CD4-positive, alpha-beta T cell (primary cell): ENCODE measurements at regions not wholly inside any gene's neighbourhood (a gene's known extent, or its start where the extent isn't known, plus 50 kb on each side); places are given as distances from the start of the nearest gene placed in this dataset.

Experiments
- ATAC-seq: fragments of 200-7000 bp; cut with Tn5 transposase; one replicate; pipeline ENCODE4 v1.10.0; 2022; ENCODE audit warnings: mild to moderate bottlenecking; ENCODE audit not compliant: poor library complexity
- CTCF ChIA-PET: fragments of 350-600 bp; sonication (Branson Sonifier 250); formaldehyde crosslinking; loops from one replicate; lab custom pipeline; 2021; ENCODE audit warnings: antibody characterized with exemption, inconsistent platforms; lab: Charles Lee
- POLR2A ChIA-PET: fragments of 350-600 bp; sonication (Branson Sonifier 250); formaldehyde crosslinking; loops from one replicate; lab custom pipeline; 2021; ENCODE audit warnings: antibody characterized with exemption, inconsistent platforms; lab: Charles Lee
- DNase-seq, 14 experiments: peaks; one replicate each; pipeline ENCODE4 v3.0.0-alpha.2; 2013 to 2020; ENCODE audit warnings: mixed read lengths in 2 of 14
- H3K27ac ChIP-seq, 2 donors: one replicate each; pipeline versions ENCODE4 v1.5.1 to v1.7.0; 2013; ENCODE audit warnings: low read length in 2 of 2, low read depth in 1 of 2, mild to moderate bottlenecking in 1 of 2
- H3K27me3 ChIP-seq, 2 experiments: 1 replicate in 1 of 2; 2 replicates in 1 of 2; pipeline versions ENCODE4 v1.6.1 to v1.7.0; 2013; ENCODE audit warnings: low read length in 2 of 2, control low read depth in 1 of 2, mild to moderate bottlenecking in 1 of 2, moderate library complexity in 1 of 2; ENCODE audit not compliant: insufficient read depth in 2 of 2, control insufficient read depth in 1 of 2
- H3K36me3 ChIP-seq: one replicate; pipeline ENCODE4 v1.6.1; 2013; ENCODE audit warnings: low read length, control low read depth; ENCODE audit not compliant: insufficient read depth
- H3K4me1 ChIP-seq: one replicate; pipeline ENCODE4 v1.6.1; 2013; ENCODE audit warnings: low read length, control low read depth; ENCODE audit not compliant: insufficient read depth
- H3K4me3 ChIP-seq: one replicate; pipeline ENCODE4 v1.5.1; 2013; ENCODE audit warnings: mild to moderate bottlenecking, low read length, moderate library complexity
- H3K9me3 ChIP-seq, 2 experiments: 1 replicate in 1 of 2; 2 replicates in 1 of 2; pipeline versions ENCODE4 v1.6.1 to v1.7.0; 2013; ENCODE audit warnings: low read length in 2 of 2, mild to moderate bottlenecking in 2 of 2, control low read depth in 1 of 2, moderate library complexity in 1 of 2; ENCODE audit not compliant: control insufficient read depth in 1 of 2, insufficient read depth in 1 of 2
- H3K27ac Mint-ChIP-seq: one replicate; pipeline ENCODE4 v1.8.0; 2020; ENCODE audit warnings: mixed read lengths
- H3K27me3 Mint-ChIP-seq: one replicate; pipeline ENCODE4 v1.8.0; 2021; ENCODE audit warnings: mixed read lengths
- H3K36me3 Mint-ChIP-seq: one replicate; pipeline ENCODE4 v1.8.0; 2021; ENCODE audit warnings: low read depth, mixed read lengths
- H3K4me1 Mint-ChIP-seq: one replicate; pipeline ENCODE4 v1.8.0; 2021; ENCODE audit warnings: low read depth, mixed read lengths
- H3K4me3 Mint-ChIP-seq: one replicate; pipeline ENCODE4 v1.8.0; 2020; ENCODE audit warnings: mild to moderate bottlenecking, mixed read lengths
- H3K9me3 Mint-ChIP-seq: one replicate; pipeline ENCODE4 v1.8.0; 2020; ENCODE audit warnings: mixed read lengths
- intact Hi-C, 2 experiments: fragments of 100-400 bp; cut with DNase I in 1 of 2; cut with micrococcal nuclease in 1 of 2; formaldehyde crosslinking; loops; one replicate each; pipeline versions ENCODE4 v1.15.1 to v1.9.0; 2023 to 2025; cut with DNase I, micrococcal nuclease
- TF ChIP-seq, protein P1 (sequence below): fragments of 200-600 bp; IDR thresholded peaks from one replicate; pipeline ENCODE4 v1.8.0; 2022; ENCODE audit warnings: antibody characterized with exemption, mild to moderate bottlenecking

DNA sequence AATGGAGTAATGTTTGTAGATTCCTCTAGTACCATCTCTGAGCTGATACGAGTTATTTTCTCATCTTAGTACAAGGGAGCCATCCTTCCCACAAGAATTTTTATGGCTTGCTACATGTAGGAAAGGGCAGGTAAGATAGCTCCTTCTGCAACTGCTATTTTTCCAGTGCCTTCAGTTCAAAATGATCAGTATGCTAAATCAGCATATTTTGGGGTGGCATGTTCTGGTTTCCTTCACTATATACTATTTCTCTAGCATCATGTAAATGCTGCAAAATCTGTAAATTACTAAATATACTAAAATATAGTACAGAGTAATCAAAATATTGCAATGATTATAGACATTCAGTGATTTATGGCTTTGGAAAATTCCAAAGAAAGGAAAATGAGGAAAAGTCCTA, 1230.0 kb upstream of the CHAC2 start:
- CTCF ChIA-PET = no interaction called here
- H3K9me3 ChIP-seq = no peaks in the 10 kb centered on the region
- no peaks in the 10 kb centered on the region for H3K36me3 ChIP-seq
- Mint-ChIP-seq H3K4me3 (no peak overlapping the region), H3K9me3 (peaks cover 5% of the 10 kb centered on the region), H3K4me1 (no peaks in the 10 kb centered on the region), H3K27me3 (no peaks in the 10 kb centered on the region), H3K27ac (no peak overlapping the region), H3K36me3 (no peaks in the 10 kb centered on the region)
- ATAC-seq = no peak
- TF ChIP-seq, protein P1, sequence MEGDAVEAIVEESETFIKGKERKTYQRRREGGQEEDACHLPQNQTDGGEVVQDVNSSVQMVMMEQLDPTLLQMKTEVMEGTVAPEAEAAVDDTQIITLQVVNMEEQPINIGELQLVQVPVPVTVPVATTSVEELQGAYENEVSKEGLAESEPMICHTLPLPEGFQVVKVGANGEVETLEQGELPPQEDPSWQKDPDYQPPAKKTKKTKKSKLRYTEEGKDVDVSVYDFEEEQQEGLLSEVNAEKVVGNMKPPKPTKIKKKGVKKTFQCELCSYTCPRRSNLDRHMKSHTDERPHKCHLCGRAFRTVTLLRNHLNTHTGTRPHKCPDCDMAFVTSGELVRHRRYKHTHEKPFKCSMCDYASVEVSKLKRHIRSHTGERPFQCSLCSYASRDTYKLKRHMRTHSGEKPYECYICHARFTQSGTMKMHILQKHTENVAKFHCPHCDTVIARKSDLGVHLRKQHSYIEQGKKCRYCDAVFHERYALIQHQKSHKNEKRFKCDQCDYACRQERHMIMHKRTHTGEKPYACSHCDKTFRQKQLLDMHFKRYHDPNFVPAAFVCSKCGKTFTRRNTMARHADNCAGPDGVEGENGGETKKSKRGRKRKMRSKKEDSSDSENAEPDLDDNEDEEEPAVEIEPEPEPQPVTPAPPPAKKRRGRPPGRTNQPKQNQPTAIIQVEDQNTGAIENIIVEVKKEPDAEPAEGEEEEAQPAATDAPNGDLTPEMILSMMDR = no peak
- H3K4me1 ChIP-seq = no peaks in the 10 kb centered on the region
- no peaks in the 10 kb centered on the region for H3K27me3 ChIP-seq
- no peak overlapping the region for H3K4me3 ChIP-seq
- intact Hi-C loops = no loop called here
- DNase-seq = no peak
- POLR2A ChIA-PET = no interaction called here
- H3K27ac ChIP-seq = no peak overlapping the region

DNA sequence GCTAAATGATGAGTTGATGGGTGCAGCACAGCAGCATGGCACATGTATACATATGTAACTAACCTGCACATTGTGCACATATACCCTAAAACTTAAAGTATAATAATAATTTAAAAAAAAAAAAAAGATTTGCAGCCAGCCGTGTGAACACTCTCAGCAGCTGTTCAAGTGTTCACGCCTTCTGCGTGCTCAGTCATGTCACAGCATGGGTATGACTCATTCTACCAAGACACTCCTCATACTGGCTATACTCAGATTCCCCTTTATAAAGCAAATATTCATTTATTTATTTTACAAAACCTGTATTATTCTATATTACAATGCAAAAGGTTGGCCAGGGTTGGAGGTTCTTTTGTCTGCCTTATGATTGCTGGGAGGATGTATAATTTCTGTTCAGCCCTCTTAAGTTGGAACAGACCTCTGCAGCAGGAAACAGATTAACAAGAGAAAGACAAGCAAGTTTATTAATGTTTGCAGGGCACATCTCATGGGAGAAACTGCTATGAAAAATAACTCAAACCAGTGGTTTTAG, 1230.6 kb upstream of the CHAC2 start:
- H3K4me3 Mint-ChIP-seq = no peak overlapping the region
- no peaks in the 10 kb centered on the region for H3K27me3 ChIP-seq
- no peak overlapping the region for H3K27ac ChIP-seq
- H3K4me1 ChIP-seq = no peaks in the 10 kb centered on the region
- no peak for ATAC-seq
- H3K4me3 ChIP-seq = no peak overlapping the region
- H3K27me3 Mint-ChIP-seq = no peaks in the 10 kb centered on the region
- no peaks in the 10 kb centered on the region for H3K36me3 ChIP-seq
- POLR2A ChIA-PET = no interaction called here
- no peak for DNase-seq
- no peaks in the 10 kb centered on the region for H3K4me1 Mint-ChIP-seq
- peaks cover 5% of the 10 kb centered on the region for H3K9me3 Mint-ChIP-seq
- H3K9me3 ChIP-seq = no peaks in the 10 kb centered on the region
- CTCF ChIA-PET = no interaction called here
- H3K27ac Mint-ChIP-seq = no peak overlapping the region
- TF ChIP-seq, protein P1 = no peak
- no peaks in the 10 kb centered on the region for H3K36me3 Mint-ChIP-seq
- intact Hi-C loops = no loop called here

DNA sequence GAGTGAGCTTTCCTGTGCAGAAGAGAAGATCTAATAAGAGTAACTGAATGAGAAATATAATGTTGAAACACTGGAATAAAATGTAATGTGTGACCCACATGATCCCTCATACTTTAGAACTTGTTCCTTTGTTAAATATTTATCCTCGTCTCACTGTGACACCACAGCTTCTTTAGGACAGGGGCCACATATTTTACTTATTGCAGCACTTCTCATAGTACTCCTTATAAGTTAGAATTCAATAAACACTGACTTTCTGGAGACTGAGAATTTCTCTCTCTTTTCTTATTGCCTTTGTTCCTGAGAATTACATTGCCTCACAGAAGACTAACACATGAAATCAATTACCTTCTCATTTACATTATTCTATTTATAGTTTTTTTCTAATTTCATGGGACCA, 1234.6 kb upstream of the CHAC2 start:
- intact Hi-C loops = no loop called here
- H3K4me3 ChIP-seq = no peak overlapping the region
- Mint-ChIP-seq H3K27me3 (no peaks in the 10 kb centered on the region), H3K9me3 (peaks cover 6% of the 10 kb centered on the region), H3K4me1 (no peaks in the 10 kb centered on the region), H3K36me3 (no peaks in the 10 kb centered on the region), H3K27ac (no peak overlapping the region), H3K4me3 (no peak overlapping the region)
- no peak overlapping the region for H3K27ac ChIP-seq
- no peaks in the 10 kb centered on the region for H3K36me3 ChIP-seq
- DNase-seq = no peak
- ChIA-PET CTCF (no interaction called here), POLR2A (no interaction called here)
- TF ChIP-seq, protein P1 = no peak
- no peaks in the 10 kb centered on the region for H3K9me3 ChIP-seq
- no peak for ATAC-seq
- H3K27me3 ChIP-seq = no peaks in the 10 kb centered on the region
- H3K4me1 ChIP-seq = no peaks in the 10 kb centered on the region
